GM10266 (cell line): ENCODE measurements at regions not wholly inside any gene's neighbourhood (a gene's known extent, or its start where the extent isn't known, plus 50 kb on each side); places are given as distances from the start of the nearest gene placed in this dataset.

ENCODE experiments used
- DNase-seq: peaks from one replicate; pipeline ENCODE4 v3.0.0; 2012; ENCODE audit errors: extremely low spot score
- CTCF ChIP-seq: IDR thresholded peaks from 2 replicates; pipeline ENCODE4 v1.5.1; 2012; ENCODE audit warnings: mild to moderate bottlenecking, low read depth; ENCODE audit not compliant: control insufficient read depth, insufficient read depth; ENCODE audit errors: missing control alignments

- no peak for DNase-seq
- no peak for TF ChIP-seq CTCF
Measured at GRCh38 chr3:178417736-178418135, 118.5 kb upstream of the KCNMB2 start.

- TF ChIP-seq CTCF, result no peak
- no peak for DNase-seq
Measured at GRCh38 chr3:178419071-178419470, 117.2 kb upstream of the KCNMB2 start.

- DNase-seq, result no peak
- TF ChIP-seq CTCF, result no peak
Measured at GRCh38 chr3:178420033-178420432, 116.2 kb upstream of the KCNMB2 start.

GRCh38 chr3:178421069-178421468 is 115.2 kb upstream of the KCNMB2 start:
- DNase-seq, result no peak
- no peak for TF ChIP-seq CTCF

GRCh38 chr3:178422406-178422805 is 113.8 kb upstream of the KCNMB2 start:
- no peak for DNase-seq
- TF ChIP-seq CTCF, result no peak

GRCh38 chr3:178428037-178428436 is 108.2 kb upstream of the KCNMB2 start:
- TF ChIP-seq CTCF, result no peak
- no peak for DNase-seq

GRCh38 chr3:178434206-178434805 is 101.9 kb upstream of the KCNMB2 start:
- peak; percentile 52 for TF ChIP-seq CTCF
- no peak for DNase-seq
